ENCODE measurements at regions not wholly inside any gene's neighbourhood (a gene's known extent, or its start where the extent isn't known, plus 50 kb on each side); places are given as distances from the start of the nearest gene placed in this dataset.

DNA sequence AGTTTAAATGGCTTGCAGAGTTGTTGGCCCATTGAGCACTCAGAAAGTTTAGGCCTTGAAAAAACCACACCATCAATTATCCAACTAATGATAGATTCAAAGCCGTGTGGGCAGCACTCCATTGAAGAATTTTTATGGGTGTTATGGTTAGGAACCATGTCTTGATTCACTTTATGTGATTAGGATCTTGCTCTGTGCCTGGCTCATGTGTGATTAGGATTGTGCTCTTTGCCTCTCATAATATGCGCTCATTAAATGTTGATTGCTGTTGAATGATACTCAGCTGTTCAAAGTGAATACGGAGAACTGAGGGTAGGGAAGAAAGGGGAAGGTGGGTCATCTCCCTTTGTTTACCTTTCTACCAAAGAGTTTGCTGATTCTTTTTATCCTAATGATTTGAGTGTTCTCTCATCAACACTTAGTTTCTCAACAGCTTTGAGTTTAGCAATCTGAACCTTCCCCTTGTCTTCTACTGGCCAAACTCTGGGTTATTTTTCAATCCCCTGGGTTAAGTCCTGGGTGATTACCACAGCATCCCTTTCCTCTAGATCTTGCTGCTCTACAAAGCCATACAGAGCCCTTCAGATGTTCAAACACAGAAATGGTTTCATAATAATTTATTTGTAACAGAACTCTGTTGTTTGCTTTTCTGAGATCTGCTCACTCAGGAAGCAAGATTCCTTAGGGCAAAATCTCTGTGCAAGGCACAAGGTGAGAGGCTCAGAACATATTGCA, 668.8 kb upstream of the RGMB start:
- TF ChIP-seq TARDBP (IDR thresholded peaks at IDR 0.05) (no peak), ZNF384 (IDR thresholded peaks at IDR 0.05) (no peak), NFRKB (IDR thresholded peaks at IDR 0.05) (no peak), SP1 (IDR thresholded peaks at IDR 0.05) (no peak), FOXM1 (IDR thresholded peaks at IDR 0.05; ENCODE audit: borderline replicate concordance) (no peak), BHLHE40 (IDR thresholded peaks at IDR 0.05; ENCODE audit: borderline replicate concordance) (no peak), FOXA1 (IDR thresholded peaks at IDR 0.05) (no peak), SUZ12 (IDR thresholded peaks at IDR 0.05) (no peak), CTBP1 (IDR thresholded peaks at IDR 0.05; ENCODE audit: borderline replicate concordance) (no peak), L3MBTL2 (conservative IDR thresholded peaks at IDR 0.05) (no peak), ARNT (IDR thresholded peaks at IDR 0.05) (no peak)
- TF ChIP-seq, protein P1, sequence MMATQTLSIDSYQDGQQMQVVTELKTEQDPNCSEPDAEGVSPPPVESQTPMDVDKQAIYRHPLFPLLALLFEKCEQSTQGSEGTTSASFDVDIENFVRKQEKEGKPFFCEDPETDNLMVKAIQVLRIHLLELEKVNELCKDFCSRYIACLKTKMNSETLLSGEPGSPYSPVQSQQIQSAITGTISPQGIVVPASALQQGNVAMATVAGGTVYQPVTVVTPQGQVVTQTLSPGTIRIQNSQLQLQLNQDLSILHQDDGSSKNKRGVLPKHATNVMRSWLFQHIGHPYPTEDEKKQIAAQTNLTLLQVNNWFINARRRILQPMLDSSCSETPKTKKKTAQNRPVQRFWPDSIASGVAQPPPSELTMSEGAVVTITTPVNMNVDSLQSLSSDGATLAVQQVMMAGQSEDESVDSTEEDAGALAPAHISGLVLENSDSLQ (IDR thresholded peaks at IDR 0.05) = no peak
